ENCODE measurements at regions not wholly inside any gene's neighbourhood (a gene's known extent, or its start where the extent isn't known, plus 50 kb on each side); places are given as distances from the start of the nearest gene placed in this dataset.

DNA sequence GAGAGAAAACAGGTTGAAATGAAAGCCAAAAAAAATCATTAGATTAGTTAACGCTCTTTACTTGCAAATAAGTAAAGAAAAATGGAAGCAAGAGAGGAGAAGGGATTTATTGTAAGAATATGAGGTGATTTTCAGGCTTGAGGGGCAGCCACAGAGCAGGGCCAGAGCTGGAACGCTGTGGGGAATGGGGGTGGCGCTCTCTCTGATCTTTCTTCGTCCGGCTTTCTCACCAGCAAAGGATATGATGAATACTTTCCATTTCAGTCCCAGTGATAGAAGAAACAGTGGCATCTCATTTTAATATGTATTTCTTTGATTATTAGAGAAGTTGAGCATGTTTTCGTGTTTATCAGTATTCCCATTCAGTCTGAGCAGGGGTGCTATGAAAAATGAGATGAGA, 112.2 kb downstream of the SKIDA1 start:
- no peaks in the 10 kb centered on the region for H4K20me1 ChIP-seq (ENCODE audit: insufficient read depth, low read length)
- no peaks in the 10 kb centered on the region for H3K36me3 ChIP-seq (replicated peaks; ENCODE audit: low read depth, low read length)
- TF ChIP-seq, protein P1, sequence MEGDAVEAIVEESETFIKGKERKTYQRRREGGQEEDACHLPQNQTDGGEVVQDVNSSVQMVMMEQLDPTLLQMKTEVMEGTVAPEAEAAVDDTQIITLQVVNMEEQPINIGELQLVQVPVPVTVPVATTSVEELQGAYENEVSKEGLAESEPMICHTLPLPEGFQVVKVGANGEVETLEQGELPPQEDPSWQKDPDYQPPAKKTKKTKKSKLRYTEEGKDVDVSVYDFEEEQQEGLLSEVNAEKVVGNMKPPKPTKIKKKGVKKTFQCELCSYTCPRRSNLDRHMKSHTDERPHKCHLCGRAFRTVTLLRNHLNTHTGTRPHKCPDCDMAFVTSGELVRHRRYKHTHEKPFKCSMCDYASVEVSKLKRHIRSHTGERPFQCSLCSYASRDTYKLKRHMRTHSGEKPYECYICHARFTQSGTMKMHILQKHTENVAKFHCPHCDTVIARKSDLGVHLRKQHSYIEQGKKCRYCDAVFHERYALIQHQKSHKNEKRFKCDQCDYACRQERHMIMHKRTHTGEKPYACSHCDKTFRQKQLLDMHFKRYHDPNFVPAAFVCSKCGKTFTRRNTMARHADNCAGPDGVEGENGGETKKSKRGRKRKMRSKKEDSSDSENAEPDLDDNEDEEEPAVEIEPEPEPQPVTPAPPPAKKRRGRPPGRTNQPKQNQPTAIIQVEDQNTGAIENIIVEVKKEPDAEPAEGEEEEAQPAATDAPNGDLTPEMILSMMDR (IDR thresholded peaks at IDR 0.05; ENCODE audit: low read depth, low read length): no peak
- TF ChIP-seq EZH2phosphoT487 (IDR thresholded peaks at IDR 0.05; ENCODE audit: low read depth): no peak

DNA sequence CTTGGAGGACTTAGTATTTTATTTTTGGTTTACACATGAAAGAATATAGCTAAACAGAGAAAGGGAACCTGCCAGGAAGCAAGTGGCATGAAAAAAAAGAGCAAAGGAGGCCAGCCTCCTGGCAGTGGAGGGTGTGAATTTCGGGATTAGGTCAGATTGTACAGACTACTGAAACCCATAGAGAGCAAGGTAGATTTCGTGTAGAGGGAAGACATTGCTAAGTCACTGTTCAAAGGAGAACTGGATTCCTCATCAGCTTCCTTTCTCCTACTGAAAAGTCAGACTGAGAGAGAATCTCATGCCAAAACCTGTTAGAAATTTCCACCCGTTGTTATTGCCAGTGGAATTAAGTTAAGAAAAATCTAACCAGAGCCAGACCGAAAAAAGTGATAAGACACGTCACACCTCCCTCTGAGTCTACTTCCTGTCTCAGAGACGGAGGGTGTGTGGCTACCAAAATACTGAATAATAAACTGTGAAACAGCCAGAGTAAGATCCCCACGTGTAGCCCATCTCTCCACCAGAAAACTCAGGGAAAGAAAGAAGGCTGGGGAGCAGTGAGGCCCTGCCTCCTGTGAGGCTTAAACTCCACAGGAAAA, 118.8 kb downstream of the SKIDA1 start:
- Histone ChIP-seq H3K4me3 (ENCODE audit: low read length) (peak overlapping the region; percentile 39; the same call in 1 of the 2 replicates), H3K4me2 (ENCODE audit: low read length) (peak overlapping the region; percentile 47), H3K27ac (ENCODE audit: low read length) (no peak overlapping the region), H3K9ac (ENCODE audit: low read length) (no peak overlapping the region), H4K20me1 (ENCODE audit: insufficient read depth, low read length) (no peaks in the 10 kb centered on the region), H3K9me3 (ENCODE audit: insufficient read depth, low read length) (no peaks in the 10 kb centered on the region), H3K27me3 (ENCODE audit: low read depth, low read length) (no peaks in the 10 kb centered on the region), H2AFZ (ENCODE audit: low read depth, low read length) (peak overlapping the region; percentile 90), H3K79me2 (ENCODE audit: low read length) (no peaks in the 10 kb centered on the region), H3K36me3 (replicated peaks; ENCODE audit: low read depth, low read length) (no peaks in the 10 kb centered on the region), H3K4me1 (ENCODE audit: low read length) (no peaks in the 10 kb centered on the region)
- TF ChIP-seq, protein P1 (IDR thresholded peaks at IDR 0.05; ENCODE audit: low read depth, low read length): no peak
- TF ChIP-seq EZH2phosphoT487 (IDR thresholded peaks at IDR 0.05; ENCODE audit: low read depth): no peak

More for the DNA sequence above, 112.2 kb downstream of the SKIDA1 start:
- Histone ChIP-seq H3K4me2 (ENCODE audit: low read length) (no peak overlapping the region), H3K9ac (ENCODE audit: low read length) (no peak overlapping the region), H2AFZ (ENCODE audit: low read depth, low read length) (no peak overlapping the region), H3K4me3 (ENCODE audit: low read length) (no peak overlapping the region), H3K79me2 (ENCODE audit: low read length) (no peaks in the 10 kb centered on the region), H3K27me3 (ENCODE audit: low read depth, low read length) (no peaks in the 10 kb centered on the region), H3K9me3 (ENCODE audit: insufficient read depth, low read length) (no peaks in the 10 kb centered on the region), H3K27ac (ENCODE audit: low read length) (no peak overlapping the region), H3K4me1 (ENCODE audit: low read length) (no peaks in the 10 kb centered on the region)

DNA sequence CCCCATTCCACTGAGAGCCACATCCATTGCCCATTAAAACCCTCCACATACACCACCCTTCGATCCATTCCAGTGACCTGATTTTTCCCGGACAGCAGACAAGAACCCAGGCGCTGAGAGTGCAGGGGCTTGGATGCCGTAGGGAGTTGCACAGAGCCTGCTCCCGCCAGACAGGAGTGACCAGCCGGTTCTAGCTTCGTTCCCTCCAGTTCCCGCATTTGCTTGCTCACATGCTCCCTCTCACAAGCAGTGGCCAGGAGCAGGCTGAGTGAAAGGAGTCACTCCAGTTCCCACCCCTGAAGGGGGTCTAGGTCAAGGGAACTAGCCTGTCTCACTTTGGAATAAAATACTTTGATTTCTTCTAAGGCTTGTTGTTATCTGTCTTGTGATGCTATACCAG, 119.5 kb downstream of the SKIDA1 start:
- H3K4me2 ChIP-seq (ENCODE audit: low read length): no peak overlapping the region
- no peak overlapping the region for H3K4me3 ChIP-seq (ENCODE audit: low read length)
- no peaks in the 10 kb centered on the region for H4K20me1 ChIP-seq (ENCODE audit: insufficient read depth, low read length)
- H2AFZ ChIP-seq (ENCODE audit: low read depth, low read length): no peak overlapping the region
- TF ChIP-seq, protein P1 (IDR thresholded peaks at IDR 0.05; ENCODE audit: low read depth, low read length): no peak
- TF ChIP-seq EZH2phosphoT487 (IDR thresholded peaks at IDR 0.05; ENCODE audit: low read depth): no peak
- no peaks in the 10 kb centered on the region for H3K9me3 ChIP-seq (ENCODE audit: insufficient read depth, low read length)
- no peaks in the 10 kb centered on the region for H3K36me3 ChIP-seq (replicated peaks; ENCODE audit: low read depth, low read length)
- no peak overlapping the region for H3K9ac ChIP-seq (ENCODE audit: low read length)
- H3K4me1 ChIP-seq (ENCODE audit: low read length): no peaks in the 10 kb centered on the region
- H3K79me2 ChIP-seq (ENCODE audit: low read length): no peaks in the 10 kb centered on the region
- no peak overlapping the region for H3K27ac ChIP-seq (ENCODE audit: low read length)
- no peaks in the 10 kb centered on the region for H3K27me3 ChIP-seq (ENCODE audit: low read depth, low read length)

DNA sequence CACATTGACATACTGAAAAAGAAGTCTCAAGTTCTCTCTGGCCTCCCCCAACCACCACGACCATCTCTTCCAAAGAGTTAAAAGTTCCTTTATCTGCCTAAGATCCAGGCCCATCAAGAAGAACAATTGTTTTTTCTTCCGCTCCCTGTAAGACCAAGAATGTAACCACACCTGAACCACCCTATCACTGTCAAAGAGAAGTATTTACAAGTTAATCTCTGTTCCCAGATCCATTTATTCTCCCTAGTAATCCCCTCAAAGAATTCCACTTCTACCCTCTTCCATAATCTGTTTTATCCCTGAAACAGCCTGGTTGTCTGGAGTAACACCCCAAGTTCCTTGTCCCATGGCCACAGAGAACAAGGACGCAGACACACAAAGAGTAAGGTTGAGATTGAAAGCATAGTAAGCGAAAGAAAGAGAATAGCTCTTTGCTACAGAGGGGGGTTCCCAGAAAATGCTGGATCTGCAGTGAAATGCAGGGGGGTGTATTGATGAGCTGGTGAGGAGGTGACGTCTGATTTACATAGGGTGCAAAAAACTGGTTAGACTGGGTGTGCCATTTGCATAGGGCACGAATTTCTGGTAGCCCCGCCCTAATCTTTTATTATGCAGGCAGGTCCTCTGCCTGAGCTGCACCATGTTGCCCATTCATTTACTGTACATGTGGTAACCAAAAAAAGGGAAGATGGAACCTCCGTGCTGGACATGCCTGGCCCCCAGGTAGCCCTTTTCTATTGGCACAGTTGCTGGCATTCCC, 122.0 kb downstream of the SKIDA1 start:
- H3K9me3 ChIP-seq (ENCODE audit: insufficient read depth, low read length): no peaks in the 10 kb centered on the region
- H3K79me2 ChIP-seq (ENCODE audit: low read length): no peaks in the 10 kb centered on the region
- no peak overlapping the region for H3K9ac ChIP-seq (ENCODE audit: low read length)
- H3K36me3 ChIP-seq (replicated peaks; ENCODE audit: low read depth, low read length): no peaks in the 10 kb centered on the region
- no peaks in the 10 kb centered on the region for H4K20me1 ChIP-seq (ENCODE audit: insufficient read depth, low read length)
- no peak overlapping the region for H3K4me3 ChIP-seq (ENCODE audit: low read length)
- TF ChIP-seq, protein P1 (IDR thresholded peaks at IDR 0.05; ENCODE audit: low read depth, low read length): no peak
- no peak for TF ChIP-seq EZH2phosphoT487 (IDR thresholded peaks at IDR 0.05; ENCODE audit: low read depth)
- H3K27me3 ChIP-seq (ENCODE audit: low read depth, low read length): no peaks in the 10 kb centered on the region
- no peak overlapping the region for H2AFZ ChIP-seq (ENCODE audit: low read depth, low read length)
- H3K4me2 ChIP-seq (ENCODE audit: low read length): no peak overlapping the region
- no peak overlapping the region for H3K27ac ChIP-seq (ENCODE audit: low read length)
- H3K4me1 ChIP-seq (ENCODE audit: low read length): no peaks in the 10 kb centered on the region

All from OCI-LY3 (cell line).